ENCODE measurements at regions not wholly inside any gene's neighbourhood (a gene's known extent, or its start where the extent isn't known, plus 50 kb on each side); places are given as distances from the start of the nearest gene placed in this dataset.

GRCh38 chr2:128617029-128617590 is 298.4 kb upstream of the HS6ST1 start:
- TF ChIP-seq, protein P1, sequence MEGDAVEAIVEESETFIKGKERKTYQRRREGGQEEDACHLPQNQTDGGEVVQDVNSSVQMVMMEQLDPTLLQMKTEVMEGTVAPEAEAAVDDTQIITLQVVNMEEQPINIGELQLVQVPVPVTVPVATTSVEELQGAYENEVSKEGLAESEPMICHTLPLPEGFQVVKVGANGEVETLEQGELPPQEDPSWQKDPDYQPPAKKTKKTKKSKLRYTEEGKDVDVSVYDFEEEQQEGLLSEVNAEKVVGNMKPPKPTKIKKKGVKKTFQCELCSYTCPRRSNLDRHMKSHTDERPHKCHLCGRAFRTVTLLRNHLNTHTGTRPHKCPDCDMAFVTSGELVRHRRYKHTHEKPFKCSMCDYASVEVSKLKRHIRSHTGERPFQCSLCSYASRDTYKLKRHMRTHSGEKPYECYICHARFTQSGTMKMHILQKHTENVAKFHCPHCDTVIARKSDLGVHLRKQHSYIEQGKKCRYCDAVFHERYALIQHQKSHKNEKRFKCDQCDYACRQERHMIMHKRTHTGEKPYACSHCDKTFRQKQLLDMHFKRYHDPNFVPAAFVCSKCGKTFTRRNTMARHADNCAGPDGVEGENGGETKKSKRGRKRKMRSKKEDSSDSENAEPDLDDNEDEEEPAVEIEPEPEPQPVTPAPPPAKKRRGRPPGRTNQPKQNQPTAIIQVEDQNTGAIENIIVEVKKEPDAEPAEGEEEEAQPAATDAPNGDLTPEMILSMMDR (IDR thresholded peaks at IDR 0.05), result no peak
- TF ChIP-seq POLR2A (IDR thresholded peaks at IDR 0.05), result no peak

Measured in right lobe of liver (tissue), 4 donors.